SK-N-SH treated with all-trans-retinoic acid at 6 μM for 48 hours (cell line): ENCODE measurements at regions not wholly inside any gene's neighbourhood (a gene's known extent, or its start where the extent isn't known, plus 50 kb on each side); places are given as distances from the start of the nearest gene placed in this dataset.

Experiments
- ARNTL ChIP-seq: fragments of 450-650 bp; formaldehyde crosslinking; IDR thresholded peaks from 2 replicates; pipeline ENCODE4 v1.5.0; 2020; ENCODE audit warnings: low read depth, mild to moderate bottlenecking, moderate library complexity, borderline replicate concordance
- OSR1 ChIP-seq: fragments of 250-450 bp; sonication (Bioruptor Pico); IDR thresholded peaks from 2 replicates; pipeline ENCODE4 v1.8.0; 2022; ENCODE audit warnings: moderate library complexity, mild to moderate bottlenecking, inconsistent platforms
- TF ChIP-seq, protein P1 (sequence below): fragments of 250-450 bp; sonication (Bioruptor Pico); IDR thresholded peaks from 2 replicates; pipeline ENCODE4 v1.8.0; 2020; ENCODE audit warnings: mild to moderate bottlenecking, moderate library complexity, borderline replicate concordance
- TF ChIP-seq, protein P2 (sequence below): fragments of 250-450 bp; sonication (Bioruptor Pico); IDR thresholded peaks from 2 replicates; pipeline ENCODE4 v1.5.1; 2021; ENCODE audit warnings: mild to moderate bottlenecking, moderate library complexity

DNA sequence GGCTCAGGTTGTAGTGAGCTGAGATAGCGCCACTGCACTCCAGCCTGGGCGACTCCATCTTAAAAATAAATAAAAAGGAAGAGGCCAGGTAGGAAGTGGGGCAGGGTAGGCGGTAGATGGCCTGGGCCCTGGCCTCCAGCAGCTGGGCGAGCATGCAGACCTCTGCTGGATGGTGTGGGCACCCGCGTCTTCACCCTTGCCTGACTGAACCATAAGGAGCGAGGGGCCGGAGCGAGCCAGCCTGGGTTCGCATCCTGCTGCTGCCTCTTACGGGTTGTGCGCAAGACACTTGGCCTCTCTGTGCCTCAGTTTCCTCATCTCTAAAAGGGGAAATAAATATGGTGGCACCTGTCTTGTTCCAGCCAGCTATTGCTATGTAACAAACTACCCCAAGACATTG lies 146.1 kb upstream of the GSE1 start:
- TF ChIP-seq, protein P1, sequence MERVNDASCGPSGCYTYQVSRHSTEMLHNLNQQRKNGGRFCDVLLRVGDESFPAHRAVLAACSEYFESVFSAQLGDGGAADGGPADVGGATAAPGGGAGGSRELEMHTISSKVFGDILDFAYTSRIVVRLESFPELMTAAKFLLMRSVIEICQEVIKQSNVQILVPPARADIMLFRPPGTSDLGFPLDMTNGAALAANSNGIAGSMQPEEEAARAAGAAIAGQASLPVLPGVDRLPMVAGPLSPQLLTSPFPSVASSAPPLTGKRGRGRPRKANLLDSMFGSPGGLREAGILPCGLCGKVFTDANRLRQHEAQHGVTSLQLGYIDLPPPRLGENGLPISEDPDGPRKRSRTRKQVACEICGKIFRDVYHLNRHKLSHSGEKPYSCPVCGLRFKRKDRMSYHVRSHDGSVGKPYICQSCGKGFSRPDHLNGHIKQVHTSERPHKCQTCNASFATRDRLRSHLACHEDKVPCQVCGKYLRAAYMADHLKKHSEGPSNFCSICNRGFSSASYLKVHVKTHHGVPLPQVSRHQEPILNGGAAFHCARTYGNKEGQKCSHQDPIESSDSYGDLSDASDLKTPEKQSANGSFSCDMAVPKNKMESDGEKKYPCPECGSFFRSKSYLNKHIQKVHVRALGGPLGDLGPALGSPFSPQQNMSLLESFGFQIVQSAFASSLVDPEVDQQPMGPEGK (CRISPR knock-in tag) = no peak
- TF ChIP-seq OSR1 (CRISPR knock-in tag) = no peak
- TF ChIP-seq ARNTL = no peak
- TF ChIP-seq, protein P2, sequence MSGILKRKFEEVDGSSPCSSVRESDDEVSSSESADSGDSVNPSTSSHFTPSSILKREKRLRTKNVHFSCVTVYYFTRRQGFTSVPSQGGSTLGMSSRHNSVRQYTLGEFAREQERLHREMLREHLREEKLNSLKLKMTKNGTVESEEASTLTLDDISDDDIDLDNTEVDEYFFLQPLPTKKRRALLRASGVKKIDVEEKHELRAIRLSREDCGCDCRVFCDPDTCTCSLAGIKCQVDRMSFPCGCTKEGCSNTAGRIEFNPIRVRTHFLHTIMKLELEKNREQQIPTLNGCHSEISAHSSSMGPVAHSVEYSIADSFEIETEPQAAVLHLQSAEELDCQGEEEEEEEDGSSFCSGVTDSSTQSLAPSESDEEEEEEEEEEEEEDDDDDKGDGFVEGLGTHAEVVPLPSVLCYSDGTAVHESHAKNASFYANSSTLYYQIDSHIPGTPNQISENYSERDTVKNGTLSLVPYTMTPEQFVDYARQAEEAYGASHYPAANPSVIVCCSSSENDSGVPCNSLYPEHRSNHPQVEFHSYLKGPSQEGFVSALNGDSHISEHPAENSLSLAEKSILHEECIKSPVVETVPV (CRISPR knock-in tag) = no peak
